ENCODE measurements at regions not wholly inside any gene's neighbourhood (a gene's known extent, or its start where the extent isn't known, plus 50 kb on each side); places are given as distances from the start of the nearest gene placed in this dataset.

- no peak for TF ChIP-seq CTCF (IDR thresholded peaks at IDR 0.05; ENCODE audit: insufficient read depth, low read depth, low read length)
- DNase-seq (ENCODE audit: low read depth): peak; percentile 54
- H3K4me3 ChIP-seq (ENCODE audit: low read depth, low read length): no peak overlapping the region
Measured at GRCh38 chr6:142605922-142606485, 304.2 kb downstream of the ADGRG6 start.

- H3K4me3 ChIP-seq (ENCODE audit: low read depth, low read length): no peak overlapping the region
- no peak for DNase-seq (ENCODE audit: low read depth)
- no peak for TF ChIP-seq CTCF (IDR thresholded peaks at IDR 0.05; ENCODE audit: insufficient read depth, low read depth, low read length)
Measured at GRCh38 chr6:142612956-142613355, 311.1 kb downstream of the ADGRG6 start.

- DNase-seq (ENCODE audit: low read depth): no peak
- TF ChIP-seq CTCF (IDR thresholded peaks at IDR 0.05; ENCODE audit: insufficient read depth, low read depth, low read length): no peak
- H3K4me3 ChIP-seq (ENCODE audit: low read depth, low read length): no peak overlapping the region
Measured at GRCh38 chr6:142613981-142614380, 312.2 kb downstream of the ADGRG6 start.

GRCh38 chr6:142617158-142617557 lies 315.4 kb downstream of the ADGRG6 start:
- no peak for DNase-seq (ENCODE audit: low read depth)
- no peak overlapping the region for H3K4me3 ChIP-seq (ENCODE audit: low read depth, low read length)
- no peak for TF ChIP-seq CTCF (IDR thresholded peaks at IDR 0.05; ENCODE audit: insufficient read depth, low read depth, low read length)

GRCh38 chr6:142621822-142622221 lies 320.0 kb downstream of the ADGRG6 start:
- no peak overlapping the region for H3K4me3 ChIP-seq (ENCODE audit: low read depth, low read length)
- no peak for TF ChIP-seq CTCF (IDR thresholded peaks at IDR 0.05; ENCODE audit: insufficient read depth, low read depth, low read length)
- no peak for DNase-seq (ENCODE audit: low read depth)

- DNase-seq (ENCODE audit: low read depth): no peak
- no peak overlapping the region for H3K4me3 ChIP-seq (ENCODE audit: low read depth, low read length)
- no peak for TF ChIP-seq CTCF (IDR thresholded peaks at IDR 0.05; ENCODE audit: insufficient read depth, low read depth, low read length)
Measured at GRCh38 chr6:142624978-142625715, 319.8 kb downstream of the HIVEP2 start.
